ENCODE measurements at regions not wholly inside any gene's neighbourhood (a gene's known extent, or its start where the extent isn't known, plus 50 kb on each side); places are given as distances from the start of the nearest gene placed in this dataset.

GRCh38 chrX:16005917-16006316 lies 117.4 kb upstream of the GRPR start:
- TF ChIP-seq CTCF (IDR thresholded peaks at IDR 0.05) = no peak

- no peak for TF ChIP-seq CTCF (IDR thresholded peaks at IDR 0.05)
These were observed 121.2 kb upstream of the GRPR start for GRCh38 chrX:16002185-16002584.

GRCh38 chrX:15998350-15998749 lies 125.0 kb upstream of the GRPR start:
- no peak for TF ChIP-seq CTCF (IDR thresholded peaks at IDR 0.05)

- no peak for TF ChIP-seq CTCF (IDR thresholded peaks at IDR 0.05)
These were observed 133.6 kb upstream of the GRPR start for GRCh38 chrX:15989716-15990115.

GRCh38 chrX:15988661-15989603 lies 134.3 kb upstream of the AP1S2 start:
- TF ChIP-seq CTCF (IDR thresholded peaks at IDR 0.05) = no peak

- TF ChIP-seq CTCF (IDR thresholded peaks at IDR 0.05) = no peak
These were observed 131.3 kb upstream of the AP1S2 start for GRCh38 chrX:15985937-15986336.

- no peak for TF ChIP-seq CTCF (IDR thresholded peaks at IDR 0.05)
These were observed 128.4 kb upstream of the AP1S2 start for GRCh38 chrX:15983034-15983433.

All from LNCAP (cell line).